ENCODE measurements at regions not wholly inside any gene's neighbourhood (a gene's known extent, or its start where the extent isn't known, plus 50 kb on each side); places are given as distances from the start of the nearest gene placed in this dataset.

DNA sequence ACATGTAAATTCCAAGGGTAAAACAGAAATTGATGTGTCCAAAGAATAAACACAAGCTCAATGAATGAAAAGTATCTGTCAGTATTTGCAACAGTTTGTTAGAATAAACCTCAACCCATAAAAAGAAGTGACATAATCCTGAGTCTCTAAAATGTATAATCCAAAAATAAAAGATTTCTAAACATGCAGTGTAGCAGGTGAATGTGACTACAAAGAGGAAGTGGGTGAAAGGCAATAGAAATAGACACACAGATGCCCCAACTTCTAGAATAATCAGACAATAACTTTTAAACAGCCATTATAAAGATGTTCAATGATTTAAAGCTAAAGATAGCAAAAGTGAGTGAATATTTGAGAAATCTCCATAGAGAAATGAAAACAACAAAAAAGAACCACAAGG is 1009.2 kb upstream of the GJE1 start:
- no peak overlapping the region for H3K27ac ChIP-seq (ENCODE audit: extremely low read depth, low read depth, low read length)
- H3K79me2 ChIP-seq (ENCODE audit: control insufficient read depth, insufficient read depth, low read length) = no peaks in the 10 kb centered on the region
- no peaks in the 10 kb centered on the region for H4K20me1 ChIP-seq (replicated peaks; ENCODE audit: control insufficient read depth, insufficient read depth, low read length)
- no peak overlapping the region for H3K9ac ChIP-seq (ENCODE audit: insufficient read depth in 1 of 2, low read depth in 2 of 2, low read length in 2 of 2)
- no peak for DNase-seq (ENCODE audit: extremely low read depth in 1 of 4, low spot score in 3 of 4)
- ChIA-PET CTCF (ENCODE audit: low intra/inter-chr PET ratio) (no interaction called here), POLR2A (no interaction called here)
- 0 out of 2 replicates have a peak, but pooled peaks cover 2% of the 10 kb centered on the region for H3K9me3 ChIP-seq (replicated peaks; ENCODE audit: control insufficient read depth, insufficient read depth, low read depth, low read length)
- no peak for FAIRE-seq
- TF ChIP-seq NR4A1 (CRISPR knock-in tag; IDR thresholded peaks at IDR 0.05) (no peak), NR4A1 (tag; IDR thresholded peaks at IDR 0.05) (no peak), ETV6 (IDR thresholded peaks at IDR 0.05; ENCODE audit: borderline replicate concordance in 1 of 2, low read depth in 2 of 2, low read length in 1 of 2) (no peak), ETV6 (CRISPR knock-in tag; IDR thresholded peaks at IDR 0.05; ENCODE audit: borderline replicate concordance) (no peak), TFAM (CRISPR knock-in tag; conservative IDR thresholded peaks at IDR 0.05) (no peak), SUPT5H (IDR thresholded peaks at IDR 0.05) (no peak), BCOR (IDR thresholded peaks at IDR 0.05) (no peak), ZNF561 (CRISPR knock-in tag; conservative IDR thresholded peaks at IDR 0.05) (no peak), LARP7 (IDR thresholded peaks at IDR 0.05) (no peak)
- TF ChIP-seq, protein P1, sequence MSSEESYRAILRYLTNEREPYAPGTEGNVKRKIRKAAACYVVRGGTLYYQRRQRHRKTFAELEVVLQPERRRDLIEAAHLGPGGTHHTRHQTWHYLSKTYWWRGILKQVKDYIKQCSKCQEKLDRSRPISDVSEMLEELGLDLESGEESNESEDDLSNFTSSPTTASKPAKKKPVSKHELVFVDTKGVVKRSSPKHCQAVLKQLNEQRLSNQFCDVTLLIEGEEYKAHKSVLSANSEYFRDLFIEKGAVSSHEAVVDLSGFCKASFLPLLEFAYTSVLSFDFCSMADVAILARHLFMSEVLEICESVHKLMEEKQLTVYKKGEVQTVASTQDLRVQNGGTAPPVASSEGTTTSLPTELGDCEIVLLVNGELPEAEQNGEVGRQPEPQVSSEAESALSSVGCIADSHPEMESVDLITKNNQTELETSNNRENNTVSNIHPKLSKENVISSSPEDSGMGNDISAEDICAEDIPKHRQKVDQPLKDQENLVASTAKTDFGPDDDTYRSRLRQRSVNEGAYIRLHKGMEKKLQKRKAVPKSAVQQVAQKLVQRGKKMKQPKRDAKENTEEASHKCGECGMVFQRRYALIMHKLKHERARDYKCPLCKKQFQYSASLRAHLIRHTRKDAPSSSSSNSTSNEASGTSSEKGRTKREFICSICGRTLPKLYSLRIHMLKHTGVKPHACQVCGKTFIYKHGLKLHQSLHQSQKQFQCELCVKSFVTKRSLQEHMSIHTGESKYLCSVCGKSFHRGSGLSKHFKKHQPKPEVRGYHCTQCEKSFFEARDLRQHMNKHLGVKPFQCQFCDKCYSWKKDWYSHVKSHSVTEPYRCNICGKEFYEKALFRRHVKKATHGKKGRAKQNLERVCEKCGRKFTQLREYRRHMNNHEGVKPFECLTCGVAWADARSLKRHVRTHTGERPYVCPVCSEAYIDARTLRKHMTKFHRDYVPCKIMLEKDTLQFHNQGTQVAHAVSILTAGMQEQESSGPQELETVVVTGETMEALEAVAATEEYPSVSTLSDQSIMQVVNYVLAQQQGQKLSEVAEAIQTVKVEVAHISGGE (CRISPR knock-in tag; IDR thresholded peaks at IDR 0.05) = no peak
- TF ChIP-seq, protein P2, sequence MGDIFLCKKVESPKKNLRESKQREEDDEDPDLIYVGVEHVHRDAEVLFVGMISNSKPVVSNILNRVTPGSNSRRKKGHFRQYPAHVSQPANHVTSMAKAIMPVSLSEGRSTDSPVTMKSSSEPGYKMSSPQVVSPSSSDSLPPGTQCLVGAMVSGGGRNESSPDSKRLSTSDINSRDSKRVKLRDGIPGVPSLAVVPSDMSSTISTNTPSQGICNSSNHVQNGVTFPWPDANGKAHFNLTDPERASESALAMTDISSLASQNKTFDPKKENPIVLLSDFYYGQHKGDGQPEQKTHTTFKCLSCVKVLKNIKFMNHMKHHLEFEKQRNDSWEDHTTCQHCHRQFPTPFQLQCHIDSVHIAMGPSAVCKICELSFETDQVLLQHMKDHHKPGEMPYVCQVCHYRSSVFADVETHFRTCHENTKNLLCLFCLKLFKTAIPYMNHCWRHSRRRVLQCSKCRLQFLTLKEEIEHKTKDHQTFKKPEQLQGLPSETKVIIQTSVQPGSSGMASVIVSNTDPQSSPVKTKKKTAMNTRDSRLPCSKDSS (IDR thresholded peaks at IDR 0.05; ENCODE audit: low read depth, partially characterized antibody) = no peak
- TF ChIP-seq, protein P3, sequence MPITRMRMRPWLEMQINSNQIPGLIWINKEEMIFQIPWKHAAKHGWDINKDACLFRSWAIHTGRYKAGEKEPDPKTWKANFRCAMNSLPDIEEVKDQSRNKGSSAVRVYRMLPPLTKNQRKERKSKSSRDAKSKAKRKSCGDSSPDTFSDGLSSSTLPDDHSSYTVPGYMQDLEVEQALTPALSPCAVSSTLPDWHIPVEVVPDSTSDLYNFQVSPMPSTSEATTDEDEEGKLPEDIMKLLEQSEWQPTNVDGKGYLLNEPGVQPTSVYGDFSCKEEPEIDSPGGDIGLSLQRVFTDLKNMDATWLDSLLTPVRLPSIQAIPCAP (CRISPR knock-in tag; IDR thresholded peaks at IDR 0.05; ENCODE audit: borderline replicate concordance) = no peak
- TF ChIP-seq, protein P4, sequence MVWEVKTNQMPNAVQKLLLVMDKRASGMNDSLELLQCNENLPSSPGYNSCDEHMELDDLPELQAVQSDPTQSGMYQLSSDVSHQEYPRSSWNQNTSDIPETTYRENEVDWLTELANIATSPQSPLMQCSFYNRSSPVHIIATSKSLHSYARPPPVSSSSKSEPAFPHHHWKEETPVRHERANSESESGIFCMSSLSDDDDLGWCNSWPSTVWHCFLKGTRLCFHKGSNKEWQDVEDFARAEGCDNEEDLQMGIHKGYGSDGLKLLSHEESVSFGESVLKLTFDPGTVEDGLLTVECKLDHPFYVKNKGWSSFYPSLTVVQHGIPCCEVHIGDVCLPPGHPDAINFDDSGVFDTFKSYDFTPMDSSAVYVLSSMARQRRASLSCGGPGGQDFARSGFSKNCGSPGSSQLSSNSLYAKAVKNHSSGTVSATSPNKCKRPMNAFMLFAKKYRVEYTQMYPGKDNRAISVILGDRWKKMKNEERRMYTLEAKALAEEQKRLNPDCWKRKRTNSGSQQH (CRISPR knock-in tag; IDR thresholded peaks at IDR 0.05) = no peak
- BruUV-seq (replicated peaks) = no TSS peak
- intact Hi-C loops (cut with micrococcal nuclease) = no loop called here
- no peak for ATAC-seq
- no peak overlapping the region for H2AFZ ChIP-seq (ENCODE audit: low read depth, low read length)
- H3K4me3 ChIP-seq = no peak overlapping the region
- no peaks in the 10 kb centered on the region for H3K9me1 ChIP-seq (ENCODE audit: control insufficient read depth, insufficient read depth, low read length)
- H3K4me2 ChIP-seq (ENCODE audit: insufficient read depth, low read length) = no peak overlapping the region
- no peaks in the 10 kb centered on the region for H3K4me1 ChIP-seq (replicated peaks in 1 of 2; ENCODE audit: control insufficient read depth in 2 of 2, insufficient read depth in 2 of 2, low read length in 2 of 2)
- H3K36me3 ChIP-seq (ENCODE audit: control insufficient read depth, insufficient read depth, low read length) = no peaks in the 10 kb centered on the region
- no peaks in the 10 kb centered on the region for H3K27me3 ChIP-seq (ENCODE audit: control insufficient read depth in 2 of 2, insufficient read depth in 2 of 2, low read length in 2 of 2)
- in situ Hi-C loops (cut with MboI) = no loop called here

Data from K562 (cell line).